Neural cell (in vitro differentiated cells): ENCODE measurements at regions not wholly inside any gene's neighbourhood (a gene's known extent, or its start where the extent isn't known, plus 50 kb on each side); places are given as distances from the start of the nearest gene placed in this dataset.

Experiments
- H2AFZ ChIP-seq: fragments of 200-600, 300-800 bp; sonication (generic), shearing (Covaris generic); 2 replicates; pipeline ENCODE4 v1.6.0; 2014; ENCODE audit warnings: low read depth, mild to moderate bottlenecking, antibody characterized with exemption, low read length, moderate library complexity
- H3F3A ChIP-seq: fragments of 200-600 bp; shearing (Covaris generic); 2 replicates; pipeline ENCODE4 v1.6.1; 2016; ENCODE audit warnings: mild to moderate bottlenecking, moderate library complexity, mixed read lengths, antibody characterized with exemption, low read length; ENCODE audit not compliant: insufficient read depth, poor library complexity, severe bottlenecking
- H3K27ac ChIP-seq: fragments of 200-600, 300-800 bp; sonication (generic), shearing (Covaris generic); 2 replicates; pipeline ENCODE4 v1.5.1; 2014; ENCODE audit warnings: mild to moderate bottlenecking, low read length, moderate library complexity
- H3K27me3 ChIP-seq: fragments of 300-800, 200-600 bp; sonication (generic), shearing (Covaris generic); 2 replicates; pipeline ENCODE4 v1.6.0; 2014; ENCODE audit warnings: mild to moderate bottlenecking, low read depth, low read length, moderate library complexity; ENCODE audit not compliant: insufficient read depth
- H3K36me3 ChIP-seq: fragments of 300-800, 200-600 bp; sonication (generic), shearing (Covaris generic); 2 replicates; pipeline ENCODE4 v1.5.1; 2014; ENCODE audit warnings: mild to moderate bottlenecking, antibody characterized with exemption, low read length, moderate library complexity; ENCODE audit not compliant: insufficient read depth
- H3K4me2 ChIP-seq: fragments of 300-800, 200-600 bp; sonication (generic), shearing (Covaris generic); 2 replicates; pipeline ENCODE4 v1.6.0; 2014; ENCODE audit warnings: mild to moderate bottlenecking, low read length
- H3K4me3 ChIP-seq: fragments of 300-800, 200-600 bp; sonication (generic), shearing (Covaris generic); 2 replicates; pipeline ENCODE4 v1.5.1; 2014; ENCODE audit warnings: mild to moderate bottlenecking, low read length, moderate library complexity
- H3K79me2 ChIP-seq: fragments of 200-600 bp; shearing (Covaris generic); replicated peaks from 2 replicates; pipeline ENCODE4 v1.6.0; 2014; ENCODE audit warnings: mild to moderate bottlenecking, low read length, moderate library complexity; ENCODE audit not compliant: insufficient read depth
- H3K9ac ChIP-seq: fragments of 300-800, 200-600 bp; sonication (generic), shearing (Covaris generic); 2 replicates; pipeline ENCODE4 v1.6.1; 2016; ENCODE audit warnings: mild to moderate bottlenecking, low read length, mixed read lengths
- H3K9me2 ChIP-seq: fragments of 200-600 bp; shearing (Covaris generic); 2 replicates; pipeline ENCODE4 v1.6.1; 2016; ENCODE audit warnings: mild to moderate bottlenecking, low read length, mixed read lengths; ENCODE audit not compliant: insufficient read depth
- H3K9me3 ChIP-seq: fragments of 200-600, 300-800 bp; sonication (generic), shearing (Covaris generic); 2 replicates; pipeline ENCODE4 v1.6.1; 2016; ENCODE audit warnings: mild to moderate bottlenecking, mixed run types, low read length, moderate library complexity, mixed read lengths
- H4K20me1 ChIP-seq: fragments of 200-600 bp; shearing (Covaris generic); 2 replicates; pipeline ENCODE4 v1.6.1; 2016; ENCODE audit warnings: mild to moderate bottlenecking, mixed run types; ENCODE audit not compliant: insufficient read depth
- EP300 ChIP-seq: fragments of 450-650 bp; conservative IDR thresholded peaks from 2 replicates; pipeline ENCODE4 v1.6.1; 2014; ENCODE audit warnings: antibody characterized with exemption, mild to moderate bottlenecking, moderate library complexity; ENCODE audit not compliant: poor library complexity, severe bottlenecking
- EZH2 ChIP-seq: fragments of 200-600, 300-800 bp; shearing (Covaris generic), sonication (generic); IDR thresholded peaks from 2 replicates; pipeline ENCODE4 v1.6.1; 2014; ENCODE audit warnings: antibody characterized with exemption, low read length, borderline replicate concordance, mild to moderate bottlenecking; ENCODE audit not compliant: insufficient read depth, poor library complexity, severe bottlenecking
- MXI1 ChIP-seq: fragments of 450-650 bp; conservative IDR thresholded peaks from 2 replicates; pipeline ENCODE4 v1.6.1; 2014; ENCODE audit warnings: antibody characterized with exemption, mild to moderate bottlenecking; ENCODE audit not compliant: poor library complexity, severe bottlenecking
- POLR2AphosphoS5 ChIP-seq: IDR thresholded peaks from 2 replicates; pipeline ENCODE4 v1.6.1; 2012
- RAD21 ChIP-seq: fragments of 450-650 bp; conservative IDR thresholded peaks from 2 replicates; pipeline ENCODE4 v1.6.1; 2014; ENCODE audit warnings: antibody characterized with exemption, mild to moderate bottlenecking, moderate library complexity
- REST ChIP-seq: IDR thresholded peaks from 2 replicates; pipeline ENCODE4 v1.6.1; 2012; ENCODE audit warnings: borderline replicate concordance
- SMC3 ChIP-seq: fragments of 450-650 bp; conservative IDR thresholded peaks from 2 replicates; pipeline ENCODE4 v1.6.1; 2014; ENCODE audit warnings: antibody characterized with exemption, mild to moderate bottlenecking, moderate library complexity; ENCODE audit not compliant: poor library complexity
- TAF1 ChIP-seq: IDR thresholded peaks from 2 replicates; pipeline ENCODE4 v1.6.1; 2012; ENCODE audit warnings: low read depth
- TF ChIP-seq, protein P1 (sequence below): fragments of 450-650 bp; IDR thresholded peaks from 2 replicates; pipeline ENCODE4 v1.5.1; 2014; ENCODE audit warnings: antibody characterized with exemption, mild to moderate bottlenecking, moderate library complexity; ENCODE audit not compliant: poor library complexity, severe bottlenecking

GRCh38 chr1:178593515-178593914 lies 80.6 kb downstream of the TEX35 start:
- H3K36me3 ChIP-seq = no peaks in the 10 kb centered on the region
- H3K4me3 ChIP-seq = no peak overlapping the region
- H3K4me2 ChIP-seq = no peak overlapping the region
- no peaks in the 10 kb centered on the region for H3K9me2 ChIP-seq
- no peaks in the 10 kb centered on the region for H3K27me3 ChIP-seq
- no peaks in the 10 kb centered on the region for H4K20me1 ChIP-seq
- H3K9ac ChIP-seq = no peak overlapping the region
- no peaks in the 10 kb centered on the region for H3K9me3 ChIP-seq
- no peak overlapping the region for H2AFZ ChIP-seq
- H3K79me2 ChIP-seq = no peaks in the 10 kb centered on the region
- no peaks in the 10 kb centered on the region for H3F3A ChIP-seq
- H3K27ac ChIP-seq = no peak overlapping the region
- no peak for TF ChIP-seq EP300
- no peak for TF ChIP-seq TAF1
- TF ChIP-seq RAD21 = no peak
- TF ChIP-seq EZH2 = no peak
- TF ChIP-seq REST = no peak
- TF ChIP-seq MXI1 = no peak
- TF ChIP-seq, protein P1, sequence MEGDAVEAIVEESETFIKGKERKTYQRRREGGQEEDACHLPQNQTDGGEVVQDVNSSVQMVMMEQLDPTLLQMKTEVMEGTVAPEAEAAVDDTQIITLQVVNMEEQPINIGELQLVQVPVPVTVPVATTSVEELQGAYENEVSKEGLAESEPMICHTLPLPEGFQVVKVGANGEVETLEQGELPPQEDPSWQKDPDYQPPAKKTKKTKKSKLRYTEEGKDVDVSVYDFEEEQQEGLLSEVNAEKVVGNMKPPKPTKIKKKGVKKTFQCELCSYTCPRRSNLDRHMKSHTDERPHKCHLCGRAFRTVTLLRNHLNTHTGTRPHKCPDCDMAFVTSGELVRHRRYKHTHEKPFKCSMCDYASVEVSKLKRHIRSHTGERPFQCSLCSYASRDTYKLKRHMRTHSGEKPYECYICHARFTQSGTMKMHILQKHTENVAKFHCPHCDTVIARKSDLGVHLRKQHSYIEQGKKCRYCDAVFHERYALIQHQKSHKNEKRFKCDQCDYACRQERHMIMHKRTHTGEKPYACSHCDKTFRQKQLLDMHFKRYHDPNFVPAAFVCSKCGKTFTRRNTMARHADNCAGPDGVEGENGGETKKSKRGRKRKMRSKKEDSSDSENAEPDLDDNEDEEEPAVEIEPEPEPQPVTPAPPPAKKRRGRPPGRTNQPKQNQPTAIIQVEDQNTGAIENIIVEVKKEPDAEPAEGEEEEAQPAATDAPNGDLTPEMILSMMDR = no peak
- TF ChIP-seq SMC3 = no peak
- TF ChIP-seq POLR2AphosphoS5 = no peak

GRCh38 chr1:178594133-178594532 lies 81.2 kb downstream of the TEX35 start:
- H3K27ac ChIP-seq = no peak overlapping the region

More at GRCh38 chr1:178594133-178594532, 81.2 kb downstream of the TEX35 start:
- Histone ChIP-seq H3K4me2 (no peak overlapping the region), H3K4me3 (no peak overlapping the region), H3K9ac (no peak overlapping the region), H3F3A (no peaks in the 10 kb centered on the region), H3K9me2 (no peaks in the 10 kb centered on the region), H4K20me1 (no peaks in the 10 kb centered on the region), H3K79me2 (no peaks in the 10 kb centered on the region), H2AFZ (no peak overlapping the region), H3K36me3 (no peaks in the 10 kb centered on the region), H3K9me3 (no peaks in the 10 kb centered on the region), H3K27me3 (no peaks in the 10 kb centered on the region)
- TF ChIP-seq EP300 = no peak
- no peak for TF ChIP-seq RAD21
- TF ChIP-seq, protein P1 = no peak
- TF ChIP-seq TAF1 = no peak
- no peak for TF ChIP-seq POLR2AphosphoS5
